ENCODE measurements at regions not wholly inside any gene's neighbourhood (a gene's known extent, or its start where the extent isn't known, plus 50 kb on each side); places are given as distances from the start of the nearest gene placed in this dataset.

DNA sequence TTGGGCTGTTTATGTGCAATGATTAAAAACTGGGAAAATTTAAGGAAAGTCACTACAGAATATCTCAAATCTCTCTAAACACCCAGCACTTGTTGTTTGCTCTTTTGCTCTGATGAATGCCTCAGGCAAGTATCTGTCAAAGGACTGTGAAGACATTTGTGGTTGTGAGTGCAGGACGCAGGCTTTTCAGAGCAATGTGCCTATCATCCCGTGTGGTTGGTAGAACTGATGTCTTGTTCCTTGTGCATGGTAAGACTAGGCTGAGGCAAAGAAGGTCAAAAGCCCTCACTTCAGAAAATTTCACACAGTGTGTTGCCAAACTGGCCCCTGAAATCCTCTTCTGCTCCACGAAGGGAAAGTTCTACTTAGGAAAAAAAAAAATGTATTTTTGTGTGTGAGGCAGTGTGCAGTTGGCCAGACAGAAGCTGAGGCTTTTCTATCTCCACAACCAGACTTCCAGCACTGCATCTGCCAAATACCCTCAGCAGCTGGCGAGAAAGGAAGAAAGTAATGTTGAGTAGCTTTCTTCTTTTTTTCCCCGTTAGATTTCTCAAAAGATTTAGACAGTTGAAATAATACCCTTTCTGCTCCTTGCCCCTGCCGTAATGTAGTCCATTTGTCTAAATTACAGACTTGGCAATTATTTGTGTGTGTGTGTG, 1103.1 kb downstream of the VRK1 start:
- no peaks in the 10 kb centered on the region for H3K27me3 ChIP-seq (ENCODE audit: insufficient read depth in 3 of 3, low read length in 2 of 3)
- no peaks in the 10 kb centered on the region for H3K9me3 ChIP-seq
- ATAC-seq (no peak), DNase-seq (no peak)
- no peaks in the 10 kb centered on the region for H3K4me1 ChIP-seq
- no peak overlapping the region for H3K27ac ChIP-seq
- H3K36me3 ChIP-seq (ENCODE audit: insufficient read depth in 1 of 2, low read depth in 1 of 2): no peaks in the 10 kb centered on the region
- 15 to 30% (median 20%) methylated on average over 6 of the region's 6 CpGs for WGBS, 3 donors
- H3K4me3 ChIP-seq: no peak overlapping the region
- TF ChIP-seq, protein P1, sequence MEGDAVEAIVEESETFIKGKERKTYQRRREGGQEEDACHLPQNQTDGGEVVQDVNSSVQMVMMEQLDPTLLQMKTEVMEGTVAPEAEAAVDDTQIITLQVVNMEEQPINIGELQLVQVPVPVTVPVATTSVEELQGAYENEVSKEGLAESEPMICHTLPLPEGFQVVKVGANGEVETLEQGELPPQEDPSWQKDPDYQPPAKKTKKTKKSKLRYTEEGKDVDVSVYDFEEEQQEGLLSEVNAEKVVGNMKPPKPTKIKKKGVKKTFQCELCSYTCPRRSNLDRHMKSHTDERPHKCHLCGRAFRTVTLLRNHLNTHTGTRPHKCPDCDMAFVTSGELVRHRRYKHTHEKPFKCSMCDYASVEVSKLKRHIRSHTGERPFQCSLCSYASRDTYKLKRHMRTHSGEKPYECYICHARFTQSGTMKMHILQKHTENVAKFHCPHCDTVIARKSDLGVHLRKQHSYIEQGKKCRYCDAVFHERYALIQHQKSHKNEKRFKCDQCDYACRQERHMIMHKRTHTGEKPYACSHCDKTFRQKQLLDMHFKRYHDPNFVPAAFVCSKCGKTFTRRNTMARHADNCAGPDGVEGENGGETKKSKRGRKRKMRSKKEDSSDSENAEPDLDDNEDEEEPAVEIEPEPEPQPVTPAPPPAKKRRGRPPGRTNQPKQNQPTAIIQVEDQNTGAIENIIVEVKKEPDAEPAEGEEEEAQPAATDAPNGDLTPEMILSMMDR (IDR thresholded peaks at IDR 0.05): no peak
- intact Hi-C loops (cut with DNase I): no loop called here

DNA sequence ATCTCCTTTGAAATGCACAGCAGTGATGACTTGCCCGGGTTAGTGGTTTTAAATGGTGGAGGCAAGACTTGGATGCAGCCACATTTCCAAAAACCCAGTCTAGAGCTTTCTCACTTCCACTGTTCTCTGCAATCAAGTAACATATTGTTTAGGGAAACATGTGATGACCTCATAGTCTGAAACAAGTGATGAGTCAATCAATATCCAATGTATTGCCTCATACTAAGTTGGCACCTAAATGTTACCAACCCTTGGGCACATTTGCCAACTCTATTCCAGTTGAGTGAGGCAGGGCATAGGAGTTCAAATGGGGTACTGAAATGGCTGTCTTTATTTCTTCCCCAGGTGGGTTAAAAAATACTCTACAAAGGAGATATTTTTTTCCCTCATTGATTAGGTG, 1105.4 kb downstream of the VRK1 start:
- DNase-seq (no peak), ATAC-seq (no peak)
- H3K36me3 ChIP-seq (ENCODE audit: insufficient read depth in 1 of 2, low read depth in 1 of 2): no peaks in the 10 kb centered on the region
- no peaks in the 10 kb centered on the region for H3K4me1 ChIP-seq
- no peaks in the 10 kb centered on the region for H3K9me3 ChIP-seq
- no peak overlapping the region for H3K4me3 ChIP-seq
- TF ChIP-seq, protein P1 (IDR thresholded peaks at IDR 0.05): no peak
- intact Hi-C loops (cut with DNase I): no loop called here
- no peak overlapping the region for H3K27ac ChIP-seq
- H3K27me3 ChIP-seq (ENCODE audit: insufficient read depth in 3 of 3, low read length in 2 of 3): no peaks in the 10 kb centered on the region
- 85 to 88% (median 85%) methylated on average over 1 of the region's 1 CpG for WGBS, 3 donors

DNA sequence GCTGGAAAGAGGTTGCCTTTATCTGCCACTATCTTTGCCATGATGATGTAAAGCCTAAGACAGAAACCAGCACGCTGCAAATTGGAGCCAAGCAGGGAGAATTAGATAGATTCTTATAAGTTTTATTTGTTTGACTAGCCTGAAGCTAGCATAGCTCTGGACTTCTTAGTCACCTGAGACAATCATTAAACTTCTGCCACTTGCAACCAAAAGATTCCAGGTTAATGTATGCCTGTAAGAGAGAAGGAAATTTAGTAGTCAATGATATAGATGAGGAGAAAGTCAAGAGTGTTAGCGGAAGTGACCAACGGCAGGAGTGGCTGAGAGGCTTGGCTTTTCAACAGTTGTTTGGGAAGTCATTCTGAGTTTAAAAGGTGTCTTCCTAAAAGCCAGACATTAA, 1106.6 kb downstream of the VRK1 start:
- no peak for DNase-seq
- Histone ChIP-seq H3K4me3 (no peak overlapping the region), H3K27me3 (ENCODE audit: insufficient read depth in 3 of 3, low read length in 2 of 3) (no peaks in the 10 kb centered on the region), H3K4me1 (no peaks in the 10 kb centered on the region), H3K9me3 (no peaks in the 10 kb centered on the region), H3K27ac (no peak overlapping the region), H3K36me3 (ENCODE audit: insufficient read depth in 1 of 2, low read depth in 1 of 2) (no peaks in the 10 kb centered on the region)
- no peak for ATAC-seq
- 59 to 72% (median 59%) methylated on average over 3 of the region's 3 CpGs for WGBS, 3 donors
- intact Hi-C loops (cut with DNase I): no loop called here
- TF ChIP-seq, protein P1 (IDR thresholded peaks at IDR 0.05): no peak

DNA sequence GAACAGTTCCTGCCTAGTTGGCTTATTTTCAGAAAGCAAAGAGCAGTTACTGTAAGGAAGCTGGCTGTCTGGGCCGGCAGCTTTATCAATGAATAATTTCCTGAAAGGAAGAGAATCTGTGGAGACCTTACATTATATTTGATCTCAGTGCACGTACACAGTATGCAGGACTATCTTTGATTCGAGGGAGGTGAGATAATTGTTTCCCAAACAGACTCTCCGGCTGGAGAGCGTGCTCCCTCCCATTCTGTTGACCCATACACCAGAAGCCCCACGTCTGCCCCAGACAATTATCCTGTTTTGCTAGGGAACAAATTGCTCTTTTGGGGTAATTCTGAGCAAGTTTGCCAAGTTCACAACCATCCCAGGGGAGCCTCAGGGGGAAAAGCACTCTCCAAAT, 1115.0 kb downstream of the VRK1 start:
- ATAC-seq: no peak
- H3K36me3 ChIP-seq (ENCODE audit: insufficient read depth in 1 of 2, low read depth in 1 of 2): no peaks in the 10 kb centered on the region
- H3K27me3 ChIP-seq (ENCODE audit: insufficient read depth in 3 of 3, low read length in 2 of 3): peaks cover 0 to 4% (median 0%) of the 10 kb centered on the region in 3 donors
- no peaks in the 10 kb centered on the region for H3K4me1 ChIP-seq
- H3K9me3 ChIP-seq: no peaks in the 10 kb centered on the region
- H3K27ac ChIP-seq: no peak overlapping the region
- intact Hi-C loops (cut with DNase I): no loop called here
- 54 to 58% (median 54%) methylated on average over 6 of the region's 6 CpGs for WGBS, 3 donors
- DNase-seq: no peak
- no peak overlapping the region for H3K4me3 ChIP-seq
- TF ChIP-seq, protein P1 (IDR thresholded peaks at IDR 0.05): no peak

DNA sequence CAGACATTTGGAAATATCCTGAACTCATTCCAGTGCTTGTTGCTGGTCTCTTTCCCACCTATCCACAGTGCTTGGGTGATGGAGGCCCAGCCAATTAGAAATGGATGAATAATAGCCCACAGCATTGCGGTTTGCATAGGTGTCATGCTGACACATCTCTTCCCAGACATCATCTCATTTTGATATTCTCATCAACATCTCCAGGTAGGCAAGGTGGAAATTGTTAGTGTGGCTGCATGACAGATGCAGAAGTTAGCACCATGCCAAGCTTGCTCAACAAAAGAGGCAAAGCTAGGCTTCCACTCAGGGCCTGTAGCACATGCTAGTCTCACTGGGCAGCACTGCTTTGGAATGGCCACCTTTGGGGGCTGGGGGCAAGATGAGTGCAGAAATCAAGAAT, 1118.9 kb downstream of the VRK1 start:
- ATAC-seq (no peak), DNase-seq (no peak)
- Histone ChIP-seq H3K27ac (no peak overlapping the region), H3K36me3 (ENCODE audit: insufficient read depth in 1 of 2, low read depth in 1 of 2) (no peaks in the 10 kb centered on the region), H3K4me3 (no peak overlapping the region), H3K4me1 (no peaks in the 10 kb centered on the region), H3K27me3 (ENCODE audit: insufficient read depth in 3 of 3, low read length in 2 of 3) (no peaks in the 10 kb centered on the region), H3K9me3 (no peaks in the 10 kb centered on the region)
- WGBS, 3 donors: 80 to 97% (median 94%) methylated on average over 1 of the region's 1 CpG
- TF ChIP-seq, protein P1 (IDR thresholded peaks at IDR 0.05): no peak
- intact Hi-C loops (cut with DNase I): no loop called here

Measured in psoas muscle (tissue), 7 donors.